ENCODE measurements at regions not wholly inside any gene's neighbourhood (a gene's known extent, or its start where the extent isn't known, plus 50 kb on each side); places are given as distances from the start of the nearest gene placed in this dataset.
"Not testable (repeated sequence)": the region's sequence is repeated elsewhere in the genome, so short reads cannot be mapped to it uniquely, and the experiment has no call there.

GRCh38 chr14:105708251-105709134, 182.1 kb downstream of the TMEM121 start:
- not testable (repeated sequence) for H3K4me1 ChIP-seq (ENCODE audit: control insufficient read depth, insufficient read depth, low read length); H3K4me3 ChIP-seq (ENCODE audit: low read depth, low read length); H3K27ac ChIP-seq (ENCODE audit: low read depth, low read length); H3K27me3 ChIP-seq (ENCODE audit: control insufficient read depth, insufficient read depth, low read length); H3K36me3 ChIP-seq (ENCODE audit: control insufficient read depth, insufficient read depth, low read length); H3K9ac ChIP-seq (ENCODE audit: low read length)
- H3K9me3 ChIP-seq (ENCODE audit: control insufficient read depth, insufficient read depth, low read depth, low read length): peaks cover 51% of the 10 kb centered on the region; the same call in 1 of the 2 replicates

- Histone ChIP-seq H3K4me3 (ENCODE audit: low read depth, low read length) (no peak overlapping the region), H3K9ac (ENCODE audit: low read length) (no peak overlapping the region), H3K27me3 (ENCODE audit: control insufficient read depth, insufficient read depth, low read length) (no peaks in the 10 kb centered on the region)
These were observed 183.1 kb downstream of the TMEM121 start for GRCh38 chr14:105709281-105710118.

GRCh38 chr14:105710119-105711043, 184.0 kb downstream of the TMEM121 start:
- Histone ChIP-seq H3K4me1 (ENCODE audit: control insufficient read depth, insufficient read depth, low read length) (no peaks in the 10 kb centered on the region), H3K4me3 (ENCODE audit: low read depth, low read length) (no peak overlapping the region), H3K27ac (ENCODE audit: low read depth, low read length) (no peak overlapping the region), H3K9me3 (ENCODE audit: control insufficient read depth, insufficient read depth, low read depth, low read length) (peaks cover 56% of the 10 kb centered on the region; the same call in 1 of the 2 replicates), H3K9ac (ENCODE audit: low read length) (no peak overlapping the region), H3K36me3 (ENCODE audit: control insufficient read depth, insufficient read depth, low read length) (no peaks in the 10 kb centered on the region), H3K27me3 (ENCODE audit: control insufficient read depth, insufficient read depth, low read length) (no peaks in the 10 kb centered on the region)

More at GRCh38 chr14:105709281-105710118, 183.1 kb downstream of the TMEM121 start:
- no peaks in the 10 kb centered on the region for H3K36me3 ChIP-seq (ENCODE audit: control insufficient read depth, insufficient read depth, low read length)
- no peak overlapping the region for H3K27ac ChIP-seq (ENCODE audit: low read depth, low read length)
- no peaks in the 10 kb centered on the region for H3K4me1 ChIP-seq (ENCODE audit: control insufficient read depth, insufficient read depth, low read length)
- H3K9me3 ChIP-seq (ENCODE audit: control insufficient read depth, insufficient read depth, low read depth, low read length): peaks cover 57% of the 10 kb centered on the region; the same call in 1 of the 2 replicates

- no peak overlapping the region for H3K9ac ChIP-seq (ENCODE audit: low read length)
- peaks cover 52% of the 10 kb centered on the region; the same call in 1 of the 2 replicates for H3K9me3 ChIP-seq (ENCODE audit: control insufficient read depth, insufficient read depth, low read depth, low read length)
- H3K36me3 ChIP-seq (ENCODE audit: control insufficient read depth, insufficient read depth, low read length): no peaks in the 10 kb centered on the region
- no peak overlapping the region for H3K4me3 ChIP-seq (ENCODE audit: low read depth, low read length)
- H3K27ac ChIP-seq (ENCODE audit: low read depth, low read length): no peak overlapping the region
- no peaks in the 10 kb centered on the region for H3K4me1 ChIP-seq (ENCODE audit: control insufficient read depth, insufficient read depth, low read length)
- H3K27me3 ChIP-seq (ENCODE audit: control insufficient read depth, insufficient read depth, low read length): no peaks in the 10 kb centered on the region
These were observed 184.7 kb downstream of the TMEM121 start for GRCh38 chr14:105711044-105711620.

- H3K36me3 ChIP-seq (ENCODE audit: control insufficient read depth, insufficient read depth, low read length): no peaks in the 10 kb centered on the region
- H3K9me3 ChIP-seq (ENCODE audit: control insufficient read depth, insufficient read depth, low read depth, low read length): peaks cover 52% of the 10 kb centered on the region; the same call in 1 of the 2 replicates
- H3K4me3 ChIP-seq (ENCODE audit: low read depth, low read length): no peak overlapping the region
- no peak overlapping the region for H3K27ac ChIP-seq (ENCODE audit: low read depth, low read length)
- no peak overlapping the region for H3K9ac ChIP-seq (ENCODE audit: low read length)
- H3K27me3 ChIP-seq (ENCODE audit: control insufficient read depth, insufficient read depth, low read length): no peaks in the 10 kb centered on the region
- no peaks in the 10 kb centered on the region for H3K4me1 ChIP-seq (ENCODE audit: control insufficient read depth, insufficient read depth, low read length)
These were observed 185.6 kb downstream of the TMEM121 start for GRCh38 chr14:105711841-105712460.

GRCh38 chr14:105712670-105713069, 186.3 kb downstream of the TMEM121 start:
- H3K36me3 ChIP-seq (ENCODE audit: control insufficient read depth, insufficient read depth, low read length); H3K4me1 ChIP-seq (ENCODE audit: control insufficient read depth, insufficient read depth, low read length); H3K27me3 ChIP-seq (ENCODE audit: control insufficient read depth, insufficient read depth, low read length); H3K9ac ChIP-seq (ENCODE audit: low read length); H3K27ac ChIP-seq (ENCODE audit: low read depth, low read length); H3K4me3 ChIP-seq (ENCODE audit: low read depth, low read length): not testable (repeated sequence)
- H3K9me3 ChIP-seq (ENCODE audit: control insufficient read depth, insufficient read depth, low read depth, low read length): peaks cover 47% of the 10 kb centered on the region; the same call in 1 of the 2 replicates

GRCh38 chr14:105713160-105713559, 186.8 kb downstream of the TMEM121 start:
- H3K36me3 ChIP-seq (ENCODE audit: control insufficient read depth, insufficient read depth, low read length); H3K27me3 ChIP-seq (ENCODE audit: control insufficient read depth, insufficient read depth, low read length); H3K27ac ChIP-seq (ENCODE audit: low read depth, low read length); H3K4me3 ChIP-seq (ENCODE audit: low read depth, low read length); H3K4me1 ChIP-seq (ENCODE audit: control insufficient read depth, insufficient read depth, low read length); H3K9ac ChIP-seq (ENCODE audit: low read length): not testable (repeated sequence)
- peaks cover 42% of the 10 kb centered on the region; the same call in 1 of the 2 replicates for H3K9me3 ChIP-seq (ENCODE audit: control insufficient read depth, insufficient read depth, low read depth, low read length)

- peaks cover 36% of the 10 kb centered on the region; the same call in 1 of the 2 replicates for H3K9me3 ChIP-seq (ENCODE audit: control insufficient read depth, insufficient read depth, low read depth, low read length)
- not testable (repeated sequence) for H3K4me1 ChIP-seq (ENCODE audit: control insufficient read depth, insufficient read depth, low read length); H3K36me3 ChIP-seq (ENCODE audit: control insufficient read depth, insufficient read depth, low read length); H3K4me3 ChIP-seq (ENCODE audit: low read depth, low read length); H3K9ac ChIP-seq (ENCODE audit: low read length); H3K27me3 ChIP-seq (ENCODE audit: control insufficient read depth, insufficient read depth, low read length); H3K27ac ChIP-seq (ENCODE audit: low read depth, low read length)
These were observed 187.5 kb downstream of the TMEM121 start for GRCh38 chr14:105713836-105714235.

GRCh38 chr14:105718787-105719186, 192.4 kb downstream of the TMEM121 start:
- H3K4me1 ChIP-seq (ENCODE audit: control insufficient read depth, insufficient read depth, low read length); H3K27me3 ChIP-seq (ENCODE audit: control insufficient read depth, insufficient read depth, low read length); H3K4me3 ChIP-seq (ENCODE audit: low read depth, low read length); H3K36me3 ChIP-seq (ENCODE audit: control insufficient read depth, insufficient read depth, low read length); H3K9ac ChIP-seq (ENCODE audit: low read length); H3K27ac ChIP-seq (ENCODE audit: low read depth, low read length): not testable (repeated sequence)
- peaks cover 12% of the 10 kb centered on the region; the same call in 1 of the 2 replicates for H3K9me3 ChIP-seq (ENCODE audit: control insufficient read depth, insufficient read depth, low read depth, low read length)

- H3K9me3 ChIP-seq (ENCODE audit: control insufficient read depth, insufficient read depth, low read depth, low read length): peaks cover 14% of the 10 kb centered on the region; the same call in 1 of the 2 replicates
- H3K4me3 ChIP-seq (ENCODE audit: low read depth, low read length); H3K4me1 ChIP-seq (ENCODE audit: control insufficient read depth, insufficient read depth, low read length); H3K27me3 ChIP-seq (ENCODE audit: control insufficient read depth, insufficient read depth, low read length); H3K27ac ChIP-seq (ENCODE audit: low read depth, low read length); H3K9ac ChIP-seq (ENCODE audit: low read length); H3K36me3 ChIP-seq (ENCODE audit: control insufficient read depth, insufficient read depth, low read length): not testable (repeated sequence)
These were observed 193.7 kb downstream of the TMEM121 start for GRCh38 chr14:105720106-105720505.

Measured in HUES6 (cell line).